ENCODE measurements at regions not wholly inside any gene's neighbourhood (a gene's known extent, or its start where the extent isn't known, plus 50 kb on each side); places are given as distances from the start of the nearest gene placed in this dataset.

GRCh38 chr17:69947027-69947759 lies 127.8 kb upstream of the KCNJ16 start:
- TF ChIP-seq POLR2A (IDR thresholded peaks at IDR 0.05), result no peak
- TF ChIP-seq, protein P1, sequence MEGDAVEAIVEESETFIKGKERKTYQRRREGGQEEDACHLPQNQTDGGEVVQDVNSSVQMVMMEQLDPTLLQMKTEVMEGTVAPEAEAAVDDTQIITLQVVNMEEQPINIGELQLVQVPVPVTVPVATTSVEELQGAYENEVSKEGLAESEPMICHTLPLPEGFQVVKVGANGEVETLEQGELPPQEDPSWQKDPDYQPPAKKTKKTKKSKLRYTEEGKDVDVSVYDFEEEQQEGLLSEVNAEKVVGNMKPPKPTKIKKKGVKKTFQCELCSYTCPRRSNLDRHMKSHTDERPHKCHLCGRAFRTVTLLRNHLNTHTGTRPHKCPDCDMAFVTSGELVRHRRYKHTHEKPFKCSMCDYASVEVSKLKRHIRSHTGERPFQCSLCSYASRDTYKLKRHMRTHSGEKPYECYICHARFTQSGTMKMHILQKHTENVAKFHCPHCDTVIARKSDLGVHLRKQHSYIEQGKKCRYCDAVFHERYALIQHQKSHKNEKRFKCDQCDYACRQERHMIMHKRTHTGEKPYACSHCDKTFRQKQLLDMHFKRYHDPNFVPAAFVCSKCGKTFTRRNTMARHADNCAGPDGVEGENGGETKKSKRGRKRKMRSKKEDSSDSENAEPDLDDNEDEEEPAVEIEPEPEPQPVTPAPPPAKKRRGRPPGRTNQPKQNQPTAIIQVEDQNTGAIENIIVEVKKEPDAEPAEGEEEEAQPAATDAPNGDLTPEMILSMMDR (IDR thresholded peaks at IDR 0.05), result no peak
- WGBS, 2 donors, result 83 to 84% methylated on average over 4 of the region's 4 CpGs
- Histone ChIP-seq H3K4me3 (no peak overlapping the region), H3K36me3 (ENCODE audit: low read depth, missing control alignments) (no peaks in the 10 kb centered on the region), H3K27ac (no peak overlapping the region), H3K27me3 (no peaks in the 10 kb centered on the region), H3K4me1 (no peaks in the 10 kb centered on the region), H3K9me3 (no peaks in the 10 kb centered on the region)
- intact Hi-C loops (cut with DNase I; ENCODE audit: low total_unique reads), result no loop called here
- DNase-seq, result no peak

DNA sequence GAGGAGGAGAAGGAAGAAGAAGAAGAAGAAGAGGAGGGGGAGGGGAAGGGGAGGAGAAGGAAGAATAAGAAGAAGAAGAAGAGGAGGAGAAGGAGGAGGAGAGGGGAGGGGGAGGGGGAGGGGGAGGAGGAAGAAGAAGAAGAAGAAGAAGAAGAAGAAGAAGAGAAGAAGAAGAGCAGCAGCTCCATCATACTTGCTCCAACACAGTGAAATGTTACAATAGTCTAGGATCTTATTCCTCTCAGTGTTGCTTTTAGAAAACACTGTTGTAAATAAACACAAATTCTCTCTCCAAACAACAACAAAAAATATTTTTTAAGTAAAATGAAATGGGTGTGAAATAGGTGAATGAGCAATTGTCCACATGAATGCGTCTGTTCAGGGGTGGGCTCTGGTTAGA lies 126.6 kb upstream of the KCNJ16 start:
- Histone ChIP-seq H3K36me3 (ENCODE audit: low read depth, missing control alignments) (no peaks in the 10 kb centered on the region), H3K4me1 (no peaks in the 10 kb centered on the region), H3K4me3 (no peak overlapping the region), H3K27ac (no peak overlapping the region), H3K9me3 (no peaks in the 10 kb centered on the region), H3K27me3 (no peaks in the 10 kb centered on the region)
- intact Hi-C loops (cut with DNase I; ENCODE audit: low total_unique reads), result no loop called here
- no peak for TF ChIP-seq POLR2A (IDR thresholded peaks at IDR 0.05)
- TF ChIP-seq, protein P1 (IDR thresholded peaks at IDR 0.05), result no peak
- 95 to 96% methylated on average over 1 of the region's 1 CpG for WGBS, 2 donors
- no peak for DNase-seq

GRCh38 chr17:69949496-69949895 lies 125.5 kb upstream of the KCNJ16 start:
- no peaks in the 10 kb centered on the region for H3K9me3 ChIP-seq
- intact Hi-C loops (cut with DNase I; ENCODE audit: low total_unique reads), result no loop called here
- H3K4me3 ChIP-seq, result no peak overlapping the region
- H3K27me3 ChIP-seq, result no peaks in the 10 kb centered on the region
- H3K4me1 ChIP-seq, result no peaks in the 10 kb centered on the region
- TF ChIP-seq, protein P1 (IDR thresholded peaks at IDR 0.05), result no peak
- TF ChIP-seq POLR2A (IDR thresholded peaks at IDR 0.05), result no peak
- H3K36me3 ChIP-seq (ENCODE audit: low read depth, missing control alignments), result no peaks in the 10 kb centered on the region
- no peak overlapping the region for H3K27ac ChIP-seq
- DNase-seq, result no peak

DNA sequence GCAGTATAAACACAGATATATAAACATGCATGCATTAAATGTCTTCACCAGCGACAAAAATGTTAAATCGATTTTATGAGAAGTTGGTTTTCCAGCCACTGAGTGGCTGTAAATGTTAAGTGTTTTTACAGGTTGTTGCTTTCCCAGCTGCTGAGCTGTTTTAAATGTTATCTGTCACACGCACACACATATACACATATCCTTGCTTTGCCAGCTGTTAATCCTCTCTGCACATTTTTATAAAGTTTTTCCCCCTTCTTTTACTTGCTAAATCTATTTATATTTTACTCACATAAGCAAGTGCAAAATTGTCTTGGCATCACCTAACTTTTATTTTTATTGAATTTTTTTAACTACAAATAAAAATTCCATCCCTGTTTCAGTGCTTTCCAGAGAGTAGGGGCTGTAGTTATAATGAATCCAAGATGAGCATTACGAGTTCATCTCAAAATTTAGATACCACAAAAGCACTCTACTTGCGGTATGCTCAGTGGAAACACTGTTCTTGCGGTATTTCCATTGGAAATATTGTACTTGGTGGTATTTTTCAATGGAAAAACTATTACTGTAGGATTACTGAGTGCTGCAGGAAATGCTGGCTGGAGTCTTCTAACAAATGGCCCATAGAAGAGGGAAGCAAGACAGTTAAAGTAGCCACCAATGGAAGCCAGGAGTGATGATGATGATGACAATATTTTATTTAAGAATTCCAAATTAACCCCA lies 124.9 kb upstream of the KCNJ16 start:
- 62 to 69% methylated on average over 6 of the region's 6 CpGs for WGBS, 2 donors
- TF ChIP-seq, protein P1 (IDR thresholded peaks at IDR 0.05), result no peak
- TF ChIP-seq POLR2A (IDR thresholded peaks at IDR 0.05), result no peak
- intact Hi-C loops (cut with DNase I; ENCODE audit: low total_unique reads), result no loop called here
- Histone ChIP-seq H3K4me3 (no peak overlapping the region), H3K27me3 (no peaks in the 10 kb centered on the region), H3K4me1 (no peaks in the 10 kb centered on the region), H3K27ac (no peak overlapping the region), H3K36me3 (ENCODE audit: low read depth, missing control alignments) (no peaks in the 10 kb centered on the region), H3K9me3 (no peaks in the 10 kb centered on the region)
- DNase-seq, result no peak

Measured in testis (tissue), 2 donors.